CD4-positive, alpha-beta T cell treated with Interleukin-17A for 1 hour (primary cell): ENCODE measurements at regions not wholly inside any gene's neighbourhood (a gene's known extent, or its start where the extent isn't known, plus 50 kb on each side); places are given as distances from the start of the nearest gene placed in this dataset.
A peak's percentile ranks its signal among the peaks of the same experiment; 100 is the strongest.
"Not testable (repeated sequence)": the region's sequence is repeated elsewhere in the genome, so short reads cannot be mapped to it uniquely, and the experiment has no call there.

Experiments used
- DNase-seq: peaks from one replicate; pipeline ENCODE4 v3.0.0-alpha.2; 2020

DNA sequence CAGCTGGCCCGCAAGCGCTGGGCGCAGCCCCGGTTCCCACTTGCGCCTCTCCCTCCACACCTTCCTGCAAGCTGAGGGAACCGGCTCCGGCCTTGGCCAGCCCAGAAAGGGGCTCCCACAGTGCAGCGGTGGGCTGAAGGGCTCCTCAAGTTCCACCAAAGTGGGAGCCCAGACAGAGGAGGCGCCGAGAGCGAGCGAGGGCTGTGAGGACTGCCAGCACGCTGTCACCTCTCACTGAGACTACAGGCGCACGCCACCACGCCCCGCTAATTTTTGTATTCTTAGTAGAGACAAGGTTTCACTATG is 103.3 kb upstream of the KMT2C start:
- DNase-seq, result not testable (repeated sequence)

DNA sequence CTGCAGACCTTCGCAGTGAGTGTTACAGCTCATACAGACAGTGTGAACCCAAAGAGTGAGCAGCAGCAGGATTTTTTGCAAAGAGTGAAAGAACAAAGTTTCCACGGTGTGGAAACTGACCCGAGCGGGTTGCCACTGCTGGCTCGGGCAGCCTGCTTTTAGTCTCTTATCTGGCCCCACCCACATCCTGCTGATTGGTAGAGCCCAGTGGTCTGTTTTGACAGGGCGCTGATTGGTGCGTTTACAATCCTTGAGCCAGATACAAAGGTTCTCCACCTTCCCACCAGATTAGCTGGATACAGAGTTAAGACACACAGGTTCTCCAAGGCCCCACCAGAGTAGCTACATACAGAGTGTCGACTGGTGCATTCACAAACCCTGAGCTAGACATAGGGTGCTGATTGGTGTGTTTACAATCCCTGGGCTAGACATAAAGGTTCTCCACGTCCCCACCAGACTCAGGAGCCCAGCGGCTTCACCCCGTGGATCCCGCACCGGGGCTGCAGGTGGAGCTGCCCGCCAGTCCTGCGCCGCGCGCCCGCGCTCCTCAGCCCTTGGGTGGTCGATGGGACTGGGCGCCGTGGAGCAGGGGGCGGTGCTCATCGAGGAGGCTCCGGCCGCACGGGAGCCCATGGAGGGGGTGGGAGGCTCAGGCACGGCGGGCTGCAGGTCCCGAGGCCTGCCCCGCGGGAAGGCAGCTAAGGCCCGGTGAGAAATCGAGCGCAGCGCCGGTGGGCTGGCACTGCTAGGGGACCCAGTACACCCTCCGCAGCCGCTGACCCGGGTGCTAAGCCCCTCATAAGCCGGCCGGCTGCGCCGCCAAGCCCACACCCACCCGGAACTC is 102.8 kb upstream of the KMT2C start:
- not testable (repeated sequence) for DNase-seq

DNA sequence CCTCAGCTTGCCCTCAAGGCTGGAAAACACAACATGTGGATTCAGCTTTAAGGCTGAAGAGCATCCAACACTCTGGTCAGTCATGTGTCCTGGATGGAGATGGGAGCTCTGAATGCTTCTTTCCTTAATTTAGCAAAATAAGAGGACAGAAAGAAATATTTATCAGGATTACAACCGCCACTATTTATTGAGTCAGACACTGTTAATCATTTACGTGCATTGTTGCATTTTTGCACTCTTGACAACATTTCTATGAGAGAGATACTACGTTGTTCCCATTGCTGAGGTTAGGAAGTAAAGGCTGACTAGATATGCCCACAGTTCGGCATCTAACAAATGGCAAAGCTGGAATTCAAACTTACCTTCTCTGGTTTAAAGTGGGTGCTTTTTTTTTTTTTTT is 101.8 kb upstream of the KMT2C start:
- DNase-seq, result no peak

DNA sequence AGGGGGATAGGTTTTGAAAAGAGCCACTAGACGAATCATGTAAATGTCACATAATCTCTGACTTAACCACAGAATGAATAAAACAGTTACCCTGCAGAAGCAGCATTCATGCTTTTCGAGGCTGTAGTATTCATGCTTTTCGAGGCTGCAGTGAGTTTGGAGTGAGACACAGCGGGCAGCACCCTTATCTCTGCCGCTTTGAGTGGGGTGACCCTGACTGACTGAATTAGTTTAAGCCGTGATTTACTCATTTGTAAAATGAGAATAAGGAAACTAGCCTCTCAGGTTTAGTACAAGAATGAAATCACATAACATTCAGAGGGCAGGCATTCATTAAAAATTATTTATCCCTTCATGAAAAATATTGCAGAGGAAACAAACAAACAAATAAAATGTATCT is 92.8 kb upstream of the KMT2C start:
- no peak for DNase-seq

DNA sequence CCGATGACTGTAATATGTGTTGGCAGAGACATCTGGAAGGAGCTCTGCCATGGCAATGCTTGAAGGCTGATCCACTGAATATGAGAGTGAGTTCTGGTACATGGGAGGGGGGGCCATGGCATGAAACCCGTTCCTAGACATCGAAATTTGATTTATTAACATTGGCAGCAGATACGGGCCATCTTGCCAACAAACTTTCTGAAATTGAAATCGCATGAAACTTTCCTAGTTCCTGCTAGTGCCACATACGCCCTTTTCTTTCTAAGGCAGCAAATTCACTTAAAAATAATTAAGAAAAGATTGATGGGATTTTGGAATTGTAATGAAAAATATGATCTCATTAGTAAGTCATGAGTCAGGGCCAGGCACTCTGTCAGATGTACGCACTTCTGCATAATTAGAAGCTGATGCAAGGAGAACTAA is 91.8 kb upstream of the KMT2C start:
- DNase-seq, result no peak

DNA sequence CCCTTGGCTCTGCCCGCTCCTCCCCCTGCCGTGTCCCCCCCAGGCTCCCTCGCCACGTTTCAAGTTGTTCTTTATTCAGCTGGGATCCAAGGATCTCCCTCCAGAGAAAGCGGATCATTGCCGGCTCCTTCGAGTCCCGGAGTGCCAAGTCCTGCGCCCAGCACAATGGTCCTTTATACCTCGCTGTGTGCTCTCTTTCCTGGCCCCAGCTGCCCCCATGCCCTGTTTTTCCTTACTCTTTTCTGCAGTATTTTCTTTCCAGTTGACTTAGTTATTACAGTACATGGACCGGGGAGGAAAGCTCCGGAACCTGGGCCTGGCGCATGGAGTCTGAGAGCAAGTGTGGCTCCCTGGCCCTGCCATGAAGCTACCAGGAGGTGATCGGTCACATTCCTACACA is 88.1 kb upstream of the KMT2C start:
- DNase-seq, result no peak

DNA sequence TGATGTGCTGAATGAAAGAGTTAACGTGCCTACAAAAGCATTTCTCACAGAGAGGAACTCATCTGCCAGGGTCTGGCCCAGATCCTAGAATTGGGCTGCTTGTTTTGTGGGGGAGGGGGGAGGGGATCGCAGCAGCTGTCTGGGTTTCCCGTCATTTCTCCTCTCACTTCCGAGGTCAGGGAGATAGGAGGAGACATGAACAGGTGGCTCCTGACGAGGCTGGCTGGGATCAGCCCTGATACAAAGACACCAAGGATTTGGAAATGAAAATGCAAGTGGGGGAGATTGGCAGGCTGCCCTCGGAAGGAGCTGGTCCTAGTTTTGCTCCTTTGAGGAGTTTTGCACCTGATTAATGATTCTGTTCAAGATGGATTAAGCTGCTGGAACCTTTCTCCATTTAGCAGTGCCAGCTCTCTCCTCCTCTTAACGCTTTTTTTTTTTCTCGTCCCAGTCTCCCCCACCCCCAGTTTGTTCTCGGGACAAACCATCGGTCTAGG is 86.8 kb upstream of the KMT2C start:
- no peak for DNase-seq

DNA sequence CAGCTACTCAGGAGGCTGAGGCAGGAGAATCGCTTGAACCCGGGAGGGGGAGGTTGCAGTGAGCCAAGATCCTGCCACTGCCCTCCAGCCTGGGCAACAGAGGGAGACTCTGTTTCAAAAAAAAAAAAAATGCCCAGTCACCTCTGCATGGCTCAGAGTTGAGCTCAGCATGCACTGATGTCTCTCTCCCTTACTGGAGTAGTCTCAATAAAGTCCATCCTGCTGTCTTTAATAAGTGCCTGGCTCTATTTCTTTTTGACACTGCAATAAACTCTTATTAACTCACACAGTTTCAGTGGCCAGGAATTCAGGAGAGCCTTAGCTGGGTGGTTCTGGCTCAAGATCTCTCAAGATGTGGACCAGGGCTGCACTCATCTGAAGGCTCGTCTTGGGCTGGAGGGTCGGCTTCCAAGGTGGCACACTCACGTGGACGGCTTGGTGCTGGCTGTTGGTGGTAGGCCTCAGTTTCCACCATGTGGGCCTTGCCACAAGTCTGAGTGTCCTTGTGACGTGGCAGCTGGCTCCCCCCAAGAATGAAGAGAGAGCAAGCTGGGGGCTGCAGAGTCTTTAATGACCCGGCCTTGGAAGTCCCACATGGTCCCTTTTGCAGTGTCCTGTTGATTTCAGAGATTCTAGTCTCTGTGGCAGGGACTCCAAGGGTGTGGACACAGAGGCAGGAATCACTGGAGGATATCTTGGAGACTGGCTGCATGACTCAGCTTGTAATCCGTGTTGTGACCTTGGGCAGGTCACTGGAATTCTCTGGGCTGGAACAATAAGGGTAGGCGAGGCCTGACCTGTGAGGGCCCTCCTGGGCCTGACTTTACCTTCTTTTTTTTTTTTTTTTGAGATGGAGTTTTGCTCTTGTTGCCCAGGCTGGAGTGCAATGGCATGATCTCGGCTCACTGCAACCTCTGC is 85.9 kb upstream of the KMT2C start:
- no peak for DNase-seq

DNA sequence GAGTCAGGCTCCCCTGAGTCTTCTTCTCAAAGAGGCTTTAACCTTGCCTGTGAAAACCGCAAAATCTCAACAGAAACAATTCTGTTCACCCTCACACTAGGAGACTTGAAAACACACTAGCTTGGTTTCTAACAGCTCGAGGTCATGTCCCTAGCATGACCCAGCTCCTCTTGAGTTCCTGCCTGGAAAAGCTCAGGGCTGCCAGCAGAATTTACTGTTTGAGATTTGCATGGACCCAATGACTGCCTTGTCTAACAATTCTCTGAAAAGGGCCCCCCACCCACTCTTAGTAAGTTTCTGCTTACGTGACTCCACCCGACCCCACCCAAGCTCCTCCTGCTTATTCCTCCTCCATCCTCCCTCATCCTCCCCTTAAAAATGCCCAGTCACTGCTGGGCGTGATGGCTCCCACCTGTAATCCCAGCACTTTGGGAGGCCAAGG is 85.1 kb upstream of the KMT2C start:
- DNase-seq, result no peak

DNA sequence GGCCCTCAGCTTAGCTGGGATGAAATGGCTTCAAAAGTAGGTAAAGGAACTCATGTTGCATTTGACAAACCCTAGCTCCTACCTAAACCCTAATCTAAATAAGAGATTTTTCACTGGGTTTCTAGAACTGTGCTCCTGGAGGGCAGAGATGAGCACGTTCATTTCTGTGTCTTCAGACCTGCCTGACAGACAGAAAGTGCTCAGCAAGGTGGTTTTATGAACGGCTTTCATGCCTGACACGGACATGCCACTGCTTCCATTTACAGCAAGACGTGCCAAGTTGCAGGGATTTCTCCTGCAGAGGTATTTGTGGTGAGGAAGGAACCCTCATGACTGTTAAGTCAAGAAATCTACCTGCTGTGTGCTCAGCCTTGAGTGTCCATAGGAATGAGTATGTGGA is 83.5 kb upstream of the KMT2C start:
- DNase-seq, result no peak

DNA sequence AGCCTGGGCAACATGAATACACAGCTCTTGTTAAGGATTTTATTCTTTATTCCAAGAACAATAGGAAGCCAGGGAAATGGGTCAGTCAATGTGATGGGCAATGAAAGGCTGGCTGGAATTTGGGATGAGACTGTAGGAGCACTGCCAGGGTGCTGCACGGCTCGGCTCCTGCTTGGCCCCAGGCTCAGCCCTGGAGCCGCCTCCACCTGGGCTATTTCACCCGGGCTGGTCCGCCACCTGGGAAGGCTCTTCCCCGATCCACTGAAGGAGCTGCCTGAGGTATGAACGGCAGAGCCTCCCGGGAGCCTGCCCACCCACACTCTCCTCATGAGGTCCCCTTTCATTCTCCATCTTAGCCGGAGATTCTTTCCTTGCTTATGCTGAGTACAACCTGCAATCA is 80.4 kb upstream of the KMT2C start:
- DNase-seq, result no peak

DNA sequence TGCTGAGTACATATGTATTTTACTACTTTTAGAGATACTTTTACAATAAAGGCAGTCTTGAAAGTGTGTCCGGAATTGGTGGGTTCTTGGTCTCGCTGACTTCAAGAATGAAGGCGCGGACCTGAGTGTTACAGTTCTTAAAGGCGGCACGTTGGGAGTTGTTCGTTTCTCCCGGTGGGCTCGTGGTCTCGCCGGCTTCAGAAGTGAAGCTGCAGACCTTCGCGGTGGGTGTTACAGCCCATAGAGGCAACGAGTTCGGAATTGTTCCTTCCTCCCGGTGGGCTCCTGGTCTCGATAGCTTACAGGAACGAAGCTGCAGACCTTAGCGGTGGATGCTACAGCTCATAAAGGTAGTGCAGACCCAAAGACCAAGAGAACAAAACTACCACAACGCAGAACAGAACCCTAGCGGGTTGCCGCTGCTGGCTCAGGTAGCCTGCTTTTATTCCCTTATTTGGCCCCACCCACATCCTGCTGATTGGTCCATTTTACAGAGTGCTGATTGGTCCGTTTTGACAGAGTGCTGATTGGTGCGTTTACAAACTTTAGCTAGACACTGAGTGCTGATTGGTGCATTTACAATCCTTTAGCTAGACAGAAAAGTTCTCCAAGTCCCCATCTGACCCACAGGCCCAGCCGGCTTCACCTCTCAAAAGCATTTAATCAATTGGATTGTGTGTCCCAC is 79.6 kb upstream of the KMT2C start:
- not testable (repeated sequence) for DNase-seq

DNA sequence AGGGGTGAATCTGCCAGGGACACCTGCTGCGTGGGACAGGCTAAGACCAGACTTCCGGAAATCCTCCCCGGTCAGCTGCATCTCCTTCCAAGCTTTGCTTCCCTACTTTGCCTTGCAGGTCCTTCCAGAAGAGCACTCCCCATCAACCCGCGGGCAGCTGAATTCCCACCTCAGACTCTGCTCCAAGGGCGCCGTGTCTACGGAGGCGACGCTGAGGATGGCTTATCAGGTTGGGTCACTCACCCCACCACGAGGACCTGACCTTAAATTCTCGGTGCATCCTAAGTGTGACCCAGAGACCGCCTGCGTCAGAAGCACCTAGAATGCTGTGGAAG is 78.9 kb upstream of the KMT2C start:
- DNase-seq, result no peak

DNA sequence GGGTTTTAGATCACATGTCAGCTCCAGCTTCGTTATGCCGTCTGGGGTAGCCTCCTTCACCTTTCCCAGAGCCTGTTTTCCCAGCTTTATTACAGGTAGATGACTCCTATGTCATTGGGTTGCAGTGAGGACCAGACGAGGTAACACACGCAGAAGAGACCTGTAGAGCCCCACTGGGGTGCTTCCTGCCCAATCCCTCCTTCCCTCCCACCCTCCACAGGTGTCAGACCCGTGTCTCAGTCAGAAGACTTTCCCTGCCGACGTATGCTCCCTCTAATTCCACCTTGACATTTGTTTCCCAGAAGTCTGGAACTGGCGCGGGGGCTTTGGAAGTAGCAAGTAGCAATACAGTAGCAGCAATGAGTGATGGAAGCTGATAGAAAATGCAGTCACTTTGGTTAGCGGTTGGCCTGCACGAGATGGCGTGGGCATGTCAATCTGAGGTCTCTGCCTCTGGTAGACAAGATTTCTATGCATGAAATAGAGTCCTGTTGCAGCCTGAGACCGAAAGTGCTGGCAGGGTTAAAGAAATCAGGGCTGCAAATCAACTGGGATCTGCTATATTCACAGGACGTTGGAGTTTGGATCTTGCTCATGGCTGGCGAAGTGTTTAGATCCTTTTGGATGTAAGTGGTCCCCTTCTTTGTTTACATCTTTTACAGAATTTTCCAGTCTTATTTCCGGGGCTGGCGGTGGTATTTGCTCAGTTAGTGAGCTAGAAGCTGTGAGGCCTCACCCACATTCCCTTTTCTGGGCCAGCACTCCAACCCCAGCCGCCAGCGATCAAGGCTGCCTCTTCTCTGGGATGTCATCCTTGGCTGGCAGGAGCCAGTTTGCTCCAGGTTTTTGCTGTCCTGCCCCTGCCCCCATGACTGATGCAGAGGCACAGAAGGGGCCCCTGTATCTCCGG is 78.3 kb upstream of the KMT2C start:
- DNase-seq, result no peak

DNA sequence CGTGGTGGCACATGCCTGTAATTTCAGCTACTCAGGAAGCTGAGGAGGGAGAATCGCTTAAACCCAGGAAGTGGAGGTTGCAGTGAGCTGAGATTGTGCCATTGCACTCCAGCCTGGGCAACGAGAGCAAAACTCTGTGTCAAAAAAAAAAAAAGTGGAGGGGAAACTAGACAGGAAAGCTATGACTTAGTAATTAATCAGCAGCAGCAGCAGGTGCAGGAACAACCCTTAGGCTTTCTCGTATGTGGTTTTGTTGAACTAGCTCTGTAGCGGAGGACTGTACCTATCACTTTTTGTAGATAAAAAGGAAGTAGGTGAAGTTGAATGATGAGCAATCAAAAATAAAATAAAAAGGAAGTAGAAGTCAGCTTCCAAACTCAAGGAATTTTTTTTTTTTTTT is 76.9 kb upstream of the KMT2C start:
- DNase-seq, result peak; percentile 31

DNA sequence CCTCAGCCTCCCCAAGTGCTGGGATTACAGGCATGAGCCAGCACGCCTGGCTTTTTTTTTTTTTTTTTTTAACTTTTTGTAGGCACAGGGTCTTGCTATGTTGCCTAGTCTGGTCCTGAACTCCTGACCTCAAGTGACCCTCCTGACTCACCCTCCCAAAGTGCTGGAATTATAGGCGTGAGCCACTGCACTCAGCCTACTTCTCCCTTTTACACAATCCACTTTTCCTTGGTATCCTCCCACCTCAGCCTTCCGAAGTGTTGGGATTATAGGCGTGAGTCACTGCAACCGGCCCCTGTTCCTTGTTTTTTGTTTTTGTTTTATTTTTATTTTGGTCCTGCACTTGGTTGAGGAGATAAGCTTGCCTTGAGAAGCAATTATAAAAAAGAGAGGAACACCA is 75.9 kb upstream of the KMT2C start:
- DNase-seq, result no peak

DNA sequence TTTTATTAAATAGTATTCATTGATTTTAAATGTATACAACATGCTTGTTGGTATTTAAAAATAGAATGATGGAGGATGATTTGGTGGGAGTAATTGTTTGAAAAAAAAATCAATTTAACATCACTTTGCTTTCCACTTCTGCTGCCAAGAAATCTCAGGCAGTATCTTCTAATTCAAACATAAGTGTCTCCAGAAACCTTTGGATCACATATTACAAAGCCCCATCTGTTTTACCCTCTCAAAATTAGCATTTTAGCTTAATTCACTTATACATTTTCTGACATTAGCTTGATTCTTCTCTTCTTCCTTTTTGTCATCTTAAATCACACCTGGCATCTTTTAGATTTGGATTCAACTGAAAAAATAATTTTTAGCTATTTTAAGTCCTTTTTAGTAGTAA is 72.9 kb upstream of the KMT2C start:
- DNase-seq, result no peak

DNA sequence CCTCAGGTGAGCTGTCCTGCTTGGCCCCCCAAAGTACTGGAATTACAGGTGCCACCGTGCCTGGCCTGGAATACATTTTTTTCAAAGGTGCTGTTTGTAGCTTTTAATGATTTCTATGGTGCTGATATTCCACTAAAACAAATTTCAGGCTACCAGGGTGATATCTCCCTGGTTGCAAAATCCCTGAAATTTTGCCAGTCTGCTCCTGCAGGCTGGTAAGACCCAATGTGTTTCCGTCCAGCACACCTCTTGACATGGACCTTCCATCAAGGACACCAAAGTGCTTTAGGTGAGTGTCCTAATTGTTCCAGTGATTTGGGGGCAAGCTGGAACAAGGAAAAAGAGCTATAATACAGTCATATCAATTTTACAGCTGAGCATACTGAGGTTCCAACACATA is 69.8 kb upstream of the KMT2C start:
- no peak for DNase-seq

DNA sequence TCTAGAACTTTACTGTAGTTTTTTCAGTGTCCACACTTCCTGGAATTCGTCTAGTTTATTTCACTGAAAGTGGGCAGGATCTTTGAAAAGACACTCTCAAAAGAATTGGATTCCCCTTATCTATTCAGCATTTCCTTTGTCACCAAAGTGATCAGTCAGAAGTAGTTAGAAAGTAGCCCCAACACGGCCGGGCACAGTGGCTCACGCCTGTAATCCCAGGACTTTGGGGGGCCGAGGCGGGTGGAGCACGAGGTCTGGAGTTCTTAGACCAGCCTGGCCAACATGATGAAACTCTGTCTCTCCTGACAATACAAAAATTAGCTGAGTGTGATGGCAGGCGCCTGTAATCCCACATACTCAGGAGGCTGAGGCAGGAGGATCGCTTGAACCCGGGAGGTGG is 69.0 kb upstream of the KMT2C start:
- no peak for DNase-seq

DNA sequence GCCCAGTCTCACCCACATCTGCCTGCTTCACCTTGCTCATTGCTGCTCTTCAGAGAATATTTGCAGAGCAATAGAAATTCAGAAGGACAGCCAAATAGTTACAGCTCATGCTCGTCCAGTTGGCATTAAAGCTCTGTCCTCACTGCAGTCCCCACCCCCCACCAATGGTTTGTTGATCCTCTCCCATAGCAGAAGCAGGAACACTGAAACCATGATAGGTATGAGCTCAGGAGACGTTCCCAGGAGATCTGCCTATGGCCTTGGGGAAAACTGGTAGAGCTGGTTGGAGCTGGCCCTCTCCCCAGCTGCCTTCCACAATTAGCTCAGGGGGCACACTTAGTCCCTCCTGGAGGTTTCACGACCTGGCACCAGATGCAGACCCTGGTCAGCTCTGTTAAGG is 68.6 kb upstream of the KMT2C start:
- no peak for DNase-seq

DNA sequence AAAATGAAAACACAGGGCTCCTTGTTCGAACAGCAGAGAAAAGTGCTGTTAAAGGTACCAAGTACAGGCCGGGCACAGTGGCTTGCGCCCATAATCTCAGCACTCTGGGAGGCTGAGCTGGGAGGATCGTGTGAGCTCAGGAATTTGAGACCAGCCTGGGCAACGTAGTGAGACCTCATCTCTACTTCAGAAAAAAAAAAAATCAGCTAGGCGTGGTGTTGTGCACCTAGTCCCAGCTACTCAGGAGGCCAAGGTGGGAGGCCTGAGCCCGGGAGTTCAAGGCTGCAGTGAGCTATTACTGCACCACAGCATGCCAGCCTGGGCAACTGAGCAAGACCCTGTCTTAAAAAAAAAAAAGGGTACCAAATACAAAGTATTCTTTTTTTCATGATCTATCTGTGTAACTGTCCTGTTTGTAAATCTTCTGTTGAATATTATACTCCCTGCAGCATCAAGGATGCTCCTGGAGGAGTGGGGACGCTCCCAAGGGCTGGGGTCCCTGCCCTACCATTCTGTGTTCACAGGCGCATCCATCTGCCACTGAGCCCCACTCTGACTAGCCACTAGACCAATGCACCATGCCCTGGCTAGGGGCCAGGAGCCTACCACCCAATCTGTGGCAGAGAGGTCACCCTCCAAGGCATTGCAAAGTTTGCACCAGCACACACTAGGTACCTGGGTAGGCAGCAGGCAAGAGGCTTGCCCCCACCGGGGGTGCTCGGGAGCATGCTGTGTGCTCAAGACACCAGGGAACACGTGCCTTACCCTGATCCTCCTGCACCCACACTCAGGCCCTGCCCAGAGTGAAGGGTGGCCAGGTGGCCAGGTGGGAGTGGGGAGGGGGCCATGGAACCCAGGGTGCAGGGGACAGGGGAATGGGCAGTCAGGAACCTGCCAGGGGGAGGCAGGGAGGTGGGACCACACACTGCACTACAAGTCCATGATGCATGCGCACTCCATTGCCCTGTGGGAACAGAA is 67.3 kb upstream of the KMT2C start:
- no peak for DNase-seq
